ENCODE measurements at regions not wholly inside any gene's neighbourhood (a gene's known extent, or its start where the extent isn't known, plus 50 kb on each side); places are given as distances from the start of the nearest gene placed in this dataset.
A peak's percentile ranks its signal among the peaks of the same experiment; 100 is the strongest.

DNA sequence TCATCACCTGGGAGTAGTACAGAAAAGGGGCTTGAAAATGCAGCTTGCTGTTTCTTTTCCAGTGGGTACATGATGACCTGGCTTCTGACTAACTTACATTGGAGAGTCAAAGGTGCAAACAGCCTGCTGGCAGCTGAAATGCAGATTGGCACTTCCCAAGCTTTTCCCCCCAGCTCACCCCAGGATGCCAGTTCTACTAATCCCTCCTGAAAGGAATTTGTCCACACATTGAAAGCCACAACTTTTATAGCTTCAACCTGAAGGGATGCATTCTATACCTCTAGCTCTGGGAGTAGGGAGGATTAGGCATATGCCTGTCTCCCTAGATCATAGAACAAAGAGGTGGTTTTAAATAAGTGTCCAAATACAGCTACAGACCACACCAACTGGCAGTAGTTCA is 281.7 kb downstream of the EFHB start:
- peaks cover 50% of the 10 kb centered on the region for H3K9me3 Mint-ChIP-seq
- peaks cover 29% of the 10 kb centered on the region for H3K36me3 Mint-ChIP-seq
- ATAC-seq (peak; percentile 75), DNase-seq (ENCODE audit: low spot score) (no peak)
- no peak overlapping the region for H3K27ac Mint-ChIP-seq
- H3K27me3 Mint-ChIP-seq (ENCODE audit: low read depth), result no peaks in the 10 kb centered on the region
- no peak overlapping the region for H3K4me3 Mint-ChIP-seq
- CTCF ChIA-PET, result interaction anchor here (0.6 to 1.1 kb wide), 3 partner anchors 18 to 234 kb away, joined by 4 to 5 read pairs (median 4); no protein-coding TSS in a partner anchor
- POLR2A ChIA-PET, result no interaction called here
- TF ChIP-seq, protein P1, sequence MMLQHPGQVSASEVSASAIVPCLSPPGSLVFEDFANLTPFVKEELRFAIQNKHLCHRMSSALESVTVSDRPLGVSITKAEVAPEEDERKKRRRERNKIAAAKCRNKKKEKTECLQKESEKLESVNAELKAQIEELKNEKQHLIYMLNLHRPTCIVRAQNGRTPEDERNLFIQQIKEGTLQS (CRISPR knock-in tag; conservative IDR thresholded peaks at IDR 0.05), result no peak
- H3K4me1 Mint-ChIP-seq, result peaks cover 14% of the 10 kb centered on the region

DNA sequence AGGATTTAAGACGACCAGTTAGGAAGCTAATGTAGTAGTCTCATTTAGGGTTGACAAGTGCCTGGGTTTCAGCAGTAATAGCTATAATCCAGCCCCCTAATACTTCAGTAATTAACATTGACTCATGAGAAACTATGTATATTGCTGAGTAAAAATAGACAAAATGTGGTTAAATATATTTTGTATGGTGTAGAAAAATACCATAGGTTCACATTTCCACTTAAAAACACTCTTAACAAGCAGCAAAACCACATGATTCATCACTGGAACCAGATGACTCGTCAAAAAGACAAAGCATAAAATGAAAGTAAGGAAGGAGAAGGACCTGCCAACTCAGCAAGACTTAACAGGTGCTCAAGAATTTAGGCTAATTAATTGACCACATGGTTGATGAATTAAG is 288.9 kb downstream of the EFHB start:
- H3K4me3 Mint-ChIP-seq, result no peak overlapping the region
- 0 out of 2 replicates have a peak, but pooled peaks cover 4% of the 10 kb centered on the region for H3K9me3 Mint-ChIP-seq
- H3K36me3 Mint-ChIP-seq, result no peaks in the 10 kb centered on the region; the same call in 1 of the 2 replicates
- no peak for ATAC-seq
- POLR2A ChIA-PET, result no interaction called here
- no peak for DNase-seq (ENCODE audit: low spot score)
- TF ChIP-seq NR2C2 (CRISPR knock-in tag; IDR thresholded peaks at IDR 0.05) (no peak), RORB (CRISPR knock-in tag; IDR thresholded peaks at IDR 0.05) (no peak), ELF4 (CRISPR knock-in tag; IDR thresholded peaks at IDR 0.05; ENCODE audit: low read depth) (no peak), NFE2L1 (CRISPR knock-in tag; IDR thresholded peaks at IDR 0.05) (no peak), ERG (CRISPR knock-in tag; IDR thresholded peaks at IDR 0.05) (no peak), ZBTB43 (CRISPR knock-in tag; IDR thresholded peaks at IDR 0.05) (no peak), CBFB (CRISPR knock-in tag; IDR thresholded peaks at IDR 0.05; ENCODE audit: low read depth) (no peak), ZNF423 (CRISPR knock-in tag; IDR thresholded peaks at IDR 0.05) (no peak), ZNF263 (CRISPR knock-in tag; IDR thresholded peaks at IDR 0.05; ENCODE audit: low read depth) (no peak), ZNF138 (CRISPR knock-in tag; conservative IDR thresholded peaks at IDR 0.05) (no peak), ZNF232 (CRISPR knock-in tag; IDR thresholded peaks at IDR 0.05) (no peak), SMAD3 (CRISPR knock-in tag; IDR thresholded peaks at IDR 0.05; ENCODE audit: borderline replicate concordance) (no peak), EMX1 (CRISPR knock-in tag; IDR thresholded peaks at IDR 0.05) (no peak), ZNF396 (CRISPR knock-in tag; IDR thresholded peaks at IDR 0.05; ENCODE audit: borderline replicate concordance) (no peak), TEAD1 (CRISPR knock-in tag; IDR thresholded peaks at IDR 0.05) (no peak), ETV6 (CRISPR knock-in tag; IDR thresholded peaks at IDR 0.05) (no peak)
- TF ChIP-seq, protein P2, sequence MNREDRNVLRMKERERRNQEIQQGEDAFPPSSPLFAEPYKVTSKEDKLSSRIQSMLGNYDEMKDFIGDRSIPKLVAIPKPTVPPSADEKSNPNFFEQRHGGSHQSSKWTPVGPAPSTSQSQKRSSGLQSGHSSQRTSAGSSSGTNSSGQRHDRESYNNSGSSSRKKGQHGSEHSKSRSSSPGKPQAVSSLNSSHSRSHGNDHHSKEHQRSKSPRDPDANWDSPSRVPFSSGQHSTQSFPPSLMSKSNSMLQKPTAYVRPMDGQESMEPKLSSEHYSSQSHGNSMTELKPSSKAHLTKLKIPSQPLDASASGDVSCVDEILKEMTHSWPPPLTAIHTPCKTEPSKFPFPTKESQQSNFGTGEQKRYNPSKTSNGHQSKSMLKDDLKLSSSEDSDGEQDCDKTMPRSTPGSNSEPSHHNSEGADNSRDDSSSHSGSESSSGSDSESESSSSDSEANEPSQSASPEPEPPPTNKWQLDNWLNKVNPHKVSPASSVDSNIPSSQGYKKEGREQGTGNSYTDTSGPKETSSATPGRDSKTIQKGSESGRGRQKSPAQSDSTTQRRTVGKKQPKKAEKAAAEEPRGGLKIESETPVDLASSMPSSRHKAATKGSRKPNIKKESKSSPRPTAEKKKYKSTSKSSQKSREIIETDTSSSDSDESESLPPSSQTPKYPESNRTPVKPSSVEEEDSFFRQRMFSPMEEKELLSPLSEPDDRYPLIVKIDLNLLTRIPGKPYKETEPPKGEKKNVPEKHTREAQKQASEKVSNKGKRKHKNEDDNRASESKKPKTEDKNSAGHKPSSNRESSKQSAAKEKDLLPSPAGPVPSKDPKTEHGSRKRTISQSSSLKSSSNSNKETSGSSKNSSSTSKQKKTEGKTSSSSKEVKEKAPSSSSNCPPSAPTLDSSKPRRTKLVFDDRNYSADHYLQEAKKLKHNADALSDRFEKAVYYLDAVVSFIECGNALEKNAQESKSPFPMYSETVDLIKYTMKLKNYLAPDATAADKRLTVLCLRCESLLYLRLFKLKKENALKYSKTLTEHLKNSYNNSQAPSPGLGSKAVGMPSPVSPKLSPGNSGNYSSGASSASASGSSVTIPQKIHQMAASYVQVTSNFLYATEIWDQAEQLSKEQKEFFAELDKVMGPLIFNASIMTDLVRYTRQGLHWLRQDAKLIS (CRISPR knock-in tag; IDR thresholded peaks at IDR 0.05; ENCODE audit: borderline replicate concordance), result no peak
- TF ChIP-seq, protein P3, sequence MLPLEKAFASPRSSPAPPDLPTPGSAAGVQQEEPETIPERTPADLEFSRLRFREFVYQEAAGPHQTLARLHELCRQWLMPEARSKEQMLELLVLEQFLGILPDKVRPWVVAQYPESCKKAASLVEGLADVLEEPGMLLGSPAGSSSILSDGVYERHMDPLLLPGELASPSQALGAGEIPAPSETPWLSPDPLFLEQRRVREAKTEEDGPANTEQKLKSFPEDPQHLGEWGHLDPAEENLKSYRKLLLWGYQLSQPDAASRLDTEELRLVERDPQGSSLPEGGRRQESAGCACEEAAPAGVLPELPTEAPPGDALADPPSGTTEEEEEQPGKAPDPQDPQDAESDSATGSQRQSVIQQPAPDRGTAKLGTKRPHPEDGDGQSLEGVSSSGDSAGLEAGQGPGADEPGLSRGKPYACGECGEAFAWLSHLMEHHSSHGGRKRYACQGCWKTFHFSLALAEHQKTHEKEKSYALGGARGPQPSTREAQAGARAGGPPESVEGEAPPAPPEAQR (CRISPR knock-in tag; IDR thresholded peaks at IDR 0.05), result no peak
- TF ChIP-seq, protein P4, sequence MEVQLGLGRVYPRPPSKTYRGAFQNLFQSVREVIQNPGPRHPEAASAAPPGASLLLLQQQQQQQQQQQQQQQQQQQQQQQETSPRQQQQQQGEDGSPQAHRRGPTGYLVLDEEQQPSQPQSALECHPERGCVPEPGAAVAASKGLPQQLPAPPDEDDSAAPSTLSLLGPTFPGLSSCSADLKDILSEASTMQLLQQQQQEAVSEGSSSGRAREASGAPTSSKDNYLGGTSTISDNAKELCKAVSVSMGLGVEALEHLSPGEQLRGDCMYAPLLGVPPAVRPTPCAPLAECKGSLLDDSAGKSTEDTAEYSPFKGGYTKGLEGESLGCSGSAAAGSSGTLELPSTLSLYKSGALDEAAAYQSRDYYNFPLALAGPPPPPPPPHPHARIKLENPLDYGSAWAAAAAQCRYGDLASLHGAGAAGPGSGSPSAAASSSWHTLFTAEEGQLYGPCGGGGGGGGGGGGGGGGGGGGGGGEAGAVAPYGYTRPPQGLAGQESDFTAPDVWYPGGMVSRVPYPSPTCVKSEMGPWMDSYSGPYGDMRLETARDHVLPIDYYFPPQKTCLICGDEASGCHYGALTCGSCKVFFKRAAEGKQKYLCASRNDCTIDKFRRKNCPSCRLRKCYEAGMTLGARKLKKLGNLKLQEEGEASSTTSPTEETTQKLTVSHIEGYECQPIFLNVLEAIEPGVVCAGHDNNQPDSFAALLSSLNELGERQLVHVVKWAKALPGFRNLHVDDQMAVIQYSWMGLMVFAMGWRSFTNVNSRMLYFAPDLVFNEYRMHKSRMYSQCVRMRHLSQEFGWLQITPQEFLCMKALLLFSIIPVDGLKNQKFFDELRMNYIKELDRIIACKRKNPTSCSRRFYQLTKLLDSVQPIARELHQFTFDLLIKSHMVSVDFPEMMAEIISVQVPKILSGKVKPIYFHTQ (CRISPR knock-in tag; IDR thresholded peaks at IDR 0.05), result no peak
- no peaks in the 10 kb centered on the region; the same call in 1 of the 2 replicates for H3K4me1 Mint-ChIP-seq
- CTCF ChIA-PET, result interaction anchor here (1.1 kb wide), 1 partner anchor 221 kb away, joined by 3 read pairs; no protein-coding TSS in a partner anchor
- H3K27ac Mint-ChIP-seq, result no peak overlapping the region
- H3K27me3 Mint-ChIP-seq (ENCODE audit: low read depth), result no peaks in the 10 kb centered on the region; the same call in 1 of the 2 replicates

All from WTC11 (cell line).